ENCODE measurements at regions not wholly inside any gene's neighbourhood (a gene's known extent, or its start where the extent isn't known, plus 50 kb on each side); places are given as distances from the start of the nearest gene placed in this dataset.
A peak's percentile ranks its signal among the peaks of the same experiment; 100 is the strongest.
"Not testable (repeated sequence)": the region's sequence is repeated elsewhere in the genome, so short reads cannot be mapped to it uniquely, and the experiment has no call there.

- no peak overlapping the region for H3K27ac ChIP-seq
- intact Hi-C loops (cut with DNase I): no loop called here
- no peaks in the 10 kb centered on the region for H3K9me3 ChIP-seq
- H3K4me1 ChIP-seq: no peaks in the 10 kb centered on the region
- TF ChIP-seq POLR2A (IDR thresholded peaks at IDR 0.05) (no peak), POLR2AphosphoS5 (IDR thresholded peaks at IDR 0.05; ENCODE audit: insufficient read depth in 1 of 2, low read depth in 1 of 2) (no peak)
- TF ChIP-seq, protein P1, sequence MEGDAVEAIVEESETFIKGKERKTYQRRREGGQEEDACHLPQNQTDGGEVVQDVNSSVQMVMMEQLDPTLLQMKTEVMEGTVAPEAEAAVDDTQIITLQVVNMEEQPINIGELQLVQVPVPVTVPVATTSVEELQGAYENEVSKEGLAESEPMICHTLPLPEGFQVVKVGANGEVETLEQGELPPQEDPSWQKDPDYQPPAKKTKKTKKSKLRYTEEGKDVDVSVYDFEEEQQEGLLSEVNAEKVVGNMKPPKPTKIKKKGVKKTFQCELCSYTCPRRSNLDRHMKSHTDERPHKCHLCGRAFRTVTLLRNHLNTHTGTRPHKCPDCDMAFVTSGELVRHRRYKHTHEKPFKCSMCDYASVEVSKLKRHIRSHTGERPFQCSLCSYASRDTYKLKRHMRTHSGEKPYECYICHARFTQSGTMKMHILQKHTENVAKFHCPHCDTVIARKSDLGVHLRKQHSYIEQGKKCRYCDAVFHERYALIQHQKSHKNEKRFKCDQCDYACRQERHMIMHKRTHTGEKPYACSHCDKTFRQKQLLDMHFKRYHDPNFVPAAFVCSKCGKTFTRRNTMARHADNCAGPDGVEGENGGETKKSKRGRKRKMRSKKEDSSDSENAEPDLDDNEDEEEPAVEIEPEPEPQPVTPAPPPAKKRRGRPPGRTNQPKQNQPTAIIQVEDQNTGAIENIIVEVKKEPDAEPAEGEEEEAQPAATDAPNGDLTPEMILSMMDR (IDR thresholded peaks at IDR 0.05): no peak
- H3K4me3 ChIP-seq: no peak overlapping the region
- no peaks in the 10 kb centered on the region for H3K27me3 ChIP-seq
- DNase-seq (ENCODE audit: extremely low spot score in 2 of 2): no peak
- no peaks in the 10 kb centered on the region for H3K36me3 ChIP-seq
Observed at GRCh38 chr11:122578171-122578825, 77.2 kb upstream of the UBASH3B start.

DNA sequence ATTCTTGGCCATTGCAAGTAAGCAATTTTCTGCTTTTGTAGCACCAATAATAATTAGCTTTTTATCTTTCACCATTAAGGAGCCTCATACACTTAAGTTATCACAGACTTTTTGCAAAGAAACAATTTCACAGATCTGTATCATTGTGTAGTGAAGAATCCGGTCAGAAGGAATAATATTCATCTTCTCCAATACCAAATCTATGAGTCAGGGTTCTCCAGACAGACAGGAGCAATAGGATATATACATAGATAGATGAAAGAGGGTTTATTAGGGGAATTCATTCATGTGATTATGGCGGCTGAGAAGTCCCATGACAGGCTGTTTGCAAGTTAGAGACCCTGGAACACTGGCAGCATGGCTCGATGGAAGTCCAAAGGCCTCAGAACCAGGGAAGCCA is 82.9 kb upstream of the UBASH3B start:
- TF ChIP-seq POLR2A (IDR thresholded peaks at IDR 0.05) (no peak), POLR2AphosphoS5 (IDR thresholded peaks at IDR 0.05; ENCODE audit: insufficient read depth in 1 of 2, low read depth in 1 of 2) (no peak)
- TF ChIP-seq, protein P1 (IDR thresholded peaks at IDR 0.05): no peak
- Histone ChIP-seq H3K4me1 (no peaks in the 10 kb centered on the region), H3K4me3 (no peak overlapping the region), H3K36me3 (no peaks in the 10 kb centered on the region), H3K27me3 (no peaks in the 10 kb centered on the region), H3K27ac (no peak overlapping the region), H3K9me3 (no peaks in the 10 kb centered on the region)
- intact Hi-C loops (cut with DNase I): no loop called here
- no peak for DNase-seq (ENCODE audit: extremely low spot score in 2 of 2)

GRCh38 chr11:122563761-122564160 is 91.8 kb upstream of the UBASH3B start:
- intact Hi-C loops (cut with DNase I): no loop called here
- no peak for DNase-seq (ENCODE audit: extremely low spot score in 2 of 2)
- no peaks in the 10 kb centered on the region for H3K36me3 ChIP-seq
- H3K27ac ChIP-seq: no peak overlapping the region
- TF ChIP-seq, protein P1 (IDR thresholded peaks at IDR 0.05): no peak
- no peak for TF ChIP-seq POLR2A (IDR thresholded peaks at IDR 0.05)
- no peak for TF ChIP-seq POLR2AphosphoS5 (IDR thresholded peaks at IDR 0.05; ENCODE audit: insufficient read depth in 1 of 2, low read depth in 1 of 2)
- no peaks in the 10 kb centered on the region for H3K4me1 ChIP-seq
- no peaks in the 10 kb centered on the region for H3K27me3 ChIP-seq
- no peaks in the 10 kb centered on the region for H3K9me3 ChIP-seq
- no peak overlapping the region for H3K4me3 ChIP-seq

- Histone ChIP-seq H3K27me3 (no peaks in the 10 kb centered on the region), H3K27ac (no peak overlapping the region), H3K4me1 (no peaks in the 10 kb centered on the region), H3K9me3 (no peaks in the 10 kb centered on the region), H3K36me3 (no peaks in the 10 kb centered on the region), H3K4me3 (no peak overlapping the region)
- DNase-seq (ENCODE audit: extremely low spot score in 2 of 2): no peak
- intact Hi-C loops (cut with DNase I): no loop called here
- TF ChIP-seq, protein P1 (IDR thresholded peaks at IDR 0.05): no peak
- TF ChIP-seq POLR2AphosphoS5 (IDR thresholded peaks at IDR 0.05; ENCODE audit: insufficient read depth in 1 of 2, low read depth in 1 of 2) (no peak), POLR2A (IDR thresholded peaks at IDR 0.05) (no peak)
Observed at GRCh38 chr11:122559734-122560382, 95.7 kb upstream of the UBASH3B start.

GRCh38 chr11:122559218-122559617 is 96.3 kb upstream of the UBASH3B start:
- DNase-seq (ENCODE audit: extremely low spot score in 2 of 2); H3K9me3 ChIP-seq; H3K27me3 ChIP-seq; intact Hi-C loops (cut with DNase I); H3K36me3 ChIP-seq; H3K4me3 ChIP-seq; H3K4me1 ChIP-seq; H3K27ac ChIP-seq: not testable (repeated sequence)

GRCh38 chr11:122557163-122557562 is 98.4 kb upstream of the UBASH3B start:
- H3K27me3 ChIP-seq; H3K36me3 ChIP-seq; intact Hi-C loops (cut with DNase I); DNase-seq (ENCODE audit: extremely low spot score in 2 of 2); H3K9me3 ChIP-seq; H3K27ac ChIP-seq; H3K4me1 ChIP-seq: not testable (repeated sequence)
- H3K4me3 ChIP-seq: peak overlapping the region; percentile 28

Measured in vagina (tissue), 2 donors.